CD4-positive, alpha-beta memory T cell (primary cell): ENCODE measurements at regions not wholly inside any gene's neighbourhood (a gene's known extent, or its start where the extent isn't known, plus 50 kb on each side); places are given as distances from the start of the nearest gene placed in this dataset.
"Not testable (repeated sequence)": the region's sequence is repeated elsewhere in the genome, so short reads cannot be mapped to it uniquely, and the experiment has no call there.

Experiments used
- CTCF ChIA-PET: fragments of 350-600 bp; sonication (Branson Sonifier 250); formaldehyde crosslinking; loops from one replicate; lab custom pipeline; 2021; ENCODE audit warnings: inconsistent platforms; ENCODE audit not compliant: partially characterized antibody; lab: Charles Lee
- POLR2A ChIA-PET: fragments of 350-600 bp; sonication (Branson Sonifier 250); formaldehyde crosslinking; loops from one replicate; lab custom pipeline; 2021; ENCODE audit not compliant: partially characterized antibody; lab: Charles Lee
- DNase-seq, 5 donors: peaks; one replicate each; pipeline versions ENCODE4 v3.0.0 to v3.0.0-alpha.2; 2020 to 2022; ENCODE audit warnings: mixed read lengths in 1 of 5
- H3K27ac ChIP-seq: one replicate; pipeline ENCODE4 v1.7.0; 2013; ENCODE audit warnings: low read depth, low read length
- H3K27me3 ChIP-seq: 2 replicates; pipeline ENCODE4 v1.7.0; 2013; ENCODE audit warnings: mild to moderate bottlenecking, low read length, moderate library complexity; ENCODE audit not compliant: insufficient read depth
- H3K36me3 ChIP-seq: 2 replicates; pipeline ENCODE4 v1.7.0; 2013; ENCODE audit warnings: mild to moderate bottlenecking, low read length, moderate library complexity; ENCODE audit not compliant: insufficient read depth
- H3K4me1 ChIP-seq: 2 replicates; pipeline ENCODE4 v1.7.0; 2013; ENCODE audit warnings: mild to moderate bottlenecking, low read length, moderate library complexity; ENCODE audit not compliant: insufficient read depth
- H3K4me3 ChIP-seq, 2 donors: one replicate each; pipeline ENCODE4 v1.7.0; 2013; ENCODE audit warnings: low read length in 2 of 2, mild to moderate bottlenecking in 1 of 2
- H3K9me3 ChIP-seq, 2 donors: one replicate each; pipeline ENCODE4 v1.7.0; 2013; ENCODE audit warnings: low read length in 2 of 2, control low read depth in 1 of 2; ENCODE audit not compliant: control insufficient read depth in 1 of 2
- H3K27ac Mint-ChIP-seq, 7 donors: one replicate each; pipeline ENCODE4 v1.8.0; 2020 to 2021; ENCODE audit warnings: mixed read lengths in 7 of 7, mild to moderate bottlenecking in 6 of 7, inconsistent platforms in 3 of 7, moderate library complexity in 3 of 7
- H3K27me3 Mint-ChIP-seq, 2 donors: one replicate each; pipeline ENCODE4 v1.8.0; 2020 to 2021; ENCODE audit warnings: mixed read lengths in 2 of 2
- H3K36me3 Mint-ChIP-seq, 2 donors: one replicate each; pipeline ENCODE4 v1.8.0; 2020 to 2021; ENCODE audit warnings: mixed read lengths in 2 of 2, inconsistent platforms in 1 of 2, mild to moderate bottlenecking in 1 of 2
- H3K4me1 Mint-ChIP-seq, 4 donors: one replicate each; pipeline ENCODE4 v1.8.0; 2020 to 2021; ENCODE audit warnings: mixed read lengths in 4 of 4, mild to moderate bottlenecking in 1 of 4
- H3K4me3 Mint-ChIP-seq, 8 donors: one replicate each; pipeline ENCODE4 v1.8.0; 2020 to 2021; ENCODE audit warnings: mixed read lengths in 8 of 8, mild to moderate bottlenecking in 7 of 8, moderate library complexity in 6 of 8, inconsistent platforms in 3 of 8
- H3K9me3 Mint-ChIP-seq, 8 donors: one replicate each; pipeline ENCODE4 v1.8.0; 2020 to 2021; ENCODE audit warnings: mixed read lengths in 8 of 8, mild to moderate bottlenecking in 5 of 8, inconsistent platforms in 3 of 8, moderate library complexity in 1 of 8
- intact Hi-C: fragments of 100-400 bp; cut with micrococcal nuclease; formaldehyde crosslinking; loops from one replicate; pipeline ENCODE4 v1.15.1; 2023

- no peak overlapping the region for H3K4me3 ChIP-seq
- no peak for DNase-seq
- intact Hi-C loops: no loop called here
- ChIA-PET POLR2A (no interaction called here), CTCF (no interaction called here)
- H3K4me1 ChIP-seq: no peaks in the 10 kb centered on the region
- H3K36me3 ChIP-seq: no peaks in the 10 kb centered on the region
- Mint-ChIP-seq H3K9me3 (peaks cover 0 to 25% (median 9%) of the 10 kb centered on the region in 8 donors), H3K36me3 (no peaks in the 10 kb centered on the region), H3K27me3 (no peaks in the 10 kb centered on the region), H3K27ac (no peak overlapping the region), H3K4me1 (no peaks in the 10 kb centered on the region), H3K4me3 (no peak overlapping the region)
- no peaks in the 10 kb centered on the region for H3K27me3 ChIP-seq
- H3K27ac ChIP-seq: no peak overlapping the region
- H3K9me3 ChIP-seq: no peaks in the 10 kb centered on the region
Measured at GRCh38 chr1:219071209-219071608, 102.5 kb upstream of the LYPLAL1 start.

DNA sequence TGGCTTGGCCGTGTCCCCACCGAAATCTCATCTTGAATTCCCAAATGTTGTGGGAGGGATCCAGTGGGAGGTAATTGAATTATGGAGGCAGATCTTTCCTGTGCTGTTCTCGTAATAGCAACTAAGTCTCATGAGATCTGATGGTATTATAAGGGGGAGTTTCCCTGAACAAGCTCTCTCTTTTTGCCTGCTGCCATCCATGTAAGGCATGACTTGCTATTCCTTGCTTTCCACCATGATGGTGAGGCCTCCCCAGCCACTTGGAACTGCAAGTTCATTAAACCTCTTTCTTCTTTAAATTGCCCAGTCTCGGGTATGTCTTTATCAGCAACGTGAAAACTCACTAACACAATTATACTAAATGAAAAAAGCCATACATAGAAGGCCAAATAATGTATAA lies 101.3 kb upstream of the LYPLAL1 start:
- intact Hi-C loops: no loop called here
- Histone ChIP-seq H3K36me3 (no peaks in the 10 kb centered on the region), H3K27ac (no peak overlapping the region), H3K9me3 (no peaks in the 10 kb centered on the region), H3K4me3 (no peak overlapping the region), H3K27me3 (no peaks in the 10 kb centered on the region), H3K4me1 (no peaks in the 10 kb centered on the region)
- H3K27me3 Mint-ChIP-seq: no peaks in the 10 kb centered on the region
- no peak overlapping the region for H3K4me3 Mint-ChIP-seq
- H3K4me1 Mint-ChIP-seq: no peaks in the 10 kb centered on the region
- H3K27ac Mint-ChIP-seq: no peak overlapping the region
- peaks cover 0 to 25% (median 9%) of the 10 kb centered on the region in 8 donors for H3K9me3 Mint-ChIP-seq
- CTCF ChIA-PET: no interaction called here
- no peaks in the 10 kb centered on the region for H3K36me3 Mint-ChIP-seq
- POLR2A ChIA-PET: no interaction called here
- DNase-seq: no peak

GRCh38 chr1:219074084-219074728 lies 99.5 kb upstream of the LYPLAL1 start:
- CTCF ChIA-PET: no interaction called here
- Histone ChIP-seq H3K36me3 (no peaks in the 10 kb centered on the region), H3K27me3 (no peaks in the 10 kb centered on the region), H3K4me1 (no peaks in the 10 kb centered on the region), H3K4me3 (no peak overlapping the region), H3K27ac (no peak overlapping the region), H3K9me3 (no peaks in the 10 kb centered on the region)
- Mint-ChIP-seq H3K36me3 (no peaks in the 10 kb centered on the region), H3K4me1 (no peaks in the 10 kb centered on the region), H3K27ac (no peak overlapping the region), H3K27me3 (no peaks in the 10 kb centered on the region), H3K4me3 (no peak overlapping the region), H3K9me3 (peaks cover 0 to 21% (median 9%) of the 10 kb centered on the region in 8 donors)
- POLR2A ChIA-PET: no interaction called here
- intact Hi-C loops: no loop called here
- no peak for DNase-seq

DNA sequence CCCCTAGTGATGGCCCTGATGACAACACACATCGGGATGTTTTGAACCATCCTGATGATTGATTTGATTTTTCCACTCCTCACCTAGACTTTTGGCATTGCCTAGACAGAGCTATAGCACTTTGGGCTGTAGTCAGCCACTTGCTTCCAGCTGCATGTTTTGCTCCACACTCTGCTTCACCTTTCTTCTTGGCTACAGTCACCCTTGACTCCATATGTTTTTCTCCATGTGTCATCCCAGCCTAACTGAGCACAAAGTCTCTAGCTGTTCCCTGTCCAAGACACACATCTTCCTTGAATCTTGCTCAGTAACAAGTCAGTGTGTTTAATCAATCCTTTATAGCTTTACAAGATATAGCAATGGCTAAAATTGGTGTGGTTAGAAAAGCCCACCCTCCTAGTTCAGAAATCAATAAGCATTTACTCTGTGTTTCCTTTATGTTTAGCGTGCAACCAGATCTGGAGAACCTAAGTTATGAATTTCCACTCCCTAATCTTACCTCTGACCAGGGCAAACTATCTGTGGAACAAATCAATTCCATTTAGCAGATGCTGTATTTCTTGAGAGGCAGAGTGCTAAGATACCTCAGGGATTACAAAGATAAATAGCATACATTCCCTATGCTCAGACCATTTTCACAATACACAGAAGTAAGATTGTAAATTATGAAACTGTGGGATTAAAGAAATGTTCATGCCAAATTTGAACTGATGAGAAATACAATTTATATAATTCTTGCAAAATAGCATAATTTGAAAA lies 98.4 kb upstream of the LYPLAL1 start:
- DNase-seq: no peak
- Mint-ChIP-seq H3K4me1 (no peaks in the 10 kb centered on the region), H3K4me3 (peak overlapping the region in 1 of 8 donors; percentile 2), H3K27me3 (no peaks in the 10 kb centered on the region), H3K27ac (no peak overlapping the region), H3K36me3 (no peaks in the 10 kb centered on the region), H3K9me3 (peaks cover 0 to 19% (median 8%) of the 10 kb centered on the region in 8 donors)
- ChIA-PET CTCF (no interaction called here), POLR2A (no interaction called here)
- Histone ChIP-seq H3K27ac (no peak overlapping the region), H3K4me3 (no peak overlapping the region), H3K4me1 (no peaks in the 10 kb centered on the region), H3K36me3 (no peaks in the 10 kb centered on the region), H3K27me3 (no peaks in the 10 kb centered on the region), H3K9me3 (no peaks in the 10 kb centered on the region)
- intact Hi-C loops: no loop called here

DNA sequence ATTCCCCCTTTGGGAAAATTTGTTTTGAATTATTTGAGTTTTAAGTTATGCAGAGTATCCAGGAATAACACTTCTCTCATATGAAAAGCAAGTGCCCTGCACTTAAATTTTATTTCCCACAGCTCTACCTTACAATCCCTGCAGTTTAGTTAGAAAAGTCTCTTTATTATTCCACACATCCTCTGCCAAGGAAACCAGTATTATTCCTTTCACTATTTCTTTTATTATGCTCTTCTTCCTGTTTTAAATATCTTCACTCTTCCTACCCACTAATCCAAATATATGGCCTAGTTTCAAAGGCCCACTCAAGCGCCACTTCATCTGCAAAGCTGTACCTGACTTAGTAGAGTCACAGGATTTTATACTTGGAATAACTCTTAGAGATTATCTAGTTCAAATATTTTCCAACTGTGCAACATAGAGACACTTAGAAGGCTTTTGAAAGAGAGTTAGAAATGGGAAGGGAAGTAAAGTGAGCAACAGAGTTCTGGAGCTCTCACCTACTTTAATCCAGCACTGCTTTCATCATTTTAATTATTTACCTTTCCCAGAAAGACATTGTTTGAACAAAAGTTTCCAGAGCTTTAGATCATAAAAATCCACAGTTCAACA lies 97.2 kb upstream of the LYPLAL1 start:
- H3K9me3 Mint-ChIP-seq: peaks cover 0 to 11% (median 2%) of the 10 kb centered on the region in 8 donors
- Histone ChIP-seq H3K27me3 (no peaks in the 10 kb centered on the region), H3K36me3 (no peaks in the 10 kb centered on the region), H3K4me3 (no peak overlapping the region), H3K4me1 (no peaks in the 10 kb centered on the region), H3K27ac (no peak overlapping the region), H3K9me3 (no peaks in the 10 kb centered on the region)
- H3K27ac Mint-ChIP-seq: no peak overlapping the region
- no peak for DNase-seq
- ChIA-PET CTCF (no interaction called here), POLR2A (no interaction called here)
- no peak overlapping the region for H3K4me3 Mint-ChIP-seq
- H3K4me1 Mint-ChIP-seq: no peaks in the 10 kb centered on the region
- intact Hi-C loops: no loop called here
- no peaks in the 10 kb centered on the region for H3K36me3 Mint-ChIP-seq
- H3K27me3 Mint-ChIP-seq: no peaks in the 10 kb centered on the region

- H3K27me3 ChIP-seq, H3K4me1 Mint-ChIP-seq, H3K4me1 ChIP-seq, H3K36me3 Mint-ChIP-seq, H3K27ac Mint-ChIP-seq, CTCF ChIA-PET, H3K4me3 ChIP-seq, H3K9me3 ChIP-seq, H3K27me3 Mint-ChIP-seq, H3K4me3 Mint-ChIP-seq, POLR2A ChIA-PET, H3K9me3 Mint-ChIP-seq, H3K36me3 ChIP-seq, intact Hi-C loops, H3K27ac ChIP-seq, DNase-seq: not testable (repeated sequence)
Measured at GRCh38 chr1:219077767-219078166, 95.9 kb upstream of the LYPLAL1 start.

GRCh38 chr1:219081943-219082925 lies 91.4 kb upstream of the LYPLAL1 start:
- H3K9me3 Mint-ChIP-seq: peaks cover 0 to 2% (median 0%) of the 10 kb centered on the region in 8 donors
- peaks cover 0 to 3% of the 10 kb centered on the region in 2 donors for H3K27me3 Mint-ChIP-seq
- POLR2A ChIA-PET: no interaction called here
- CTCF ChIA-PET: no interaction called here
- H3K27me3 ChIP-seq: no peaks in the 10 kb centered on the region
- intact Hi-C loops: no loop called here
- no peak overlapping the region for H3K4me3 Mint-ChIP-seq
- no peak overlapping the region for H3K27ac Mint-ChIP-seq
- no peaks in the 10 kb centered on the region for H3K9me3 ChIP-seq
- no peak for DNase-seq
- no peaks in the 10 kb centered on the region for H3K4me1 Mint-ChIP-seq
- H3K4me1 ChIP-seq: no peaks in the 10 kb centered on the region
- no peaks in the 10 kb centered on the region for H3K36me3 ChIP-seq
- H3K36me3 Mint-ChIP-seq: no peaks in the 10 kb centered on the region
- no peak overlapping the region for H3K4me3 ChIP-seq
- H3K27ac ChIP-seq: no peak overlapping the region
